ENCODE measurements at regions not wholly inside any gene's neighbourhood (a gene's known extent, or its start where the extent isn't known, plus 50 kb on each side); places are given as distances from the start of the nearest gene placed in this dataset.

DNA sequence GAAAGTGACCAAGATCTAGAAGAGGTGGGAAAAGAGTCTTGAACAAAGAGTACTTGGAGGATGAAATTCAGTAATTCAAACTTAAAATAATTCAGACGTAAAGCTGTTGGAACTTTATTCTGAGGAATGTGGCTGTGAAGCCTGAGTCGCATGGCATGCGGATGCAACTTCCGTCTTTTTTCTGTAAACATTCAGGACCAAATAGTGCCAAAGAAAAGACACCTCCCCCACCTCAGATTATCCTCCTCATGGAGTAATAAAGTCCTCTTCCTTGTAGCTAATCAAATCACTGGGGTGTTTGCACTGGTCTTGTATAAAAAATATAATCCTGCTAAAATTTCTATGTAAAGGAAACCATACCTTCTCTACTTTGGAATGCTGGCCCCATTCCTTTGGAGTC is 790.4 kb downstream of the TSN start:
- TF ChIP-seq, protein P1, sequence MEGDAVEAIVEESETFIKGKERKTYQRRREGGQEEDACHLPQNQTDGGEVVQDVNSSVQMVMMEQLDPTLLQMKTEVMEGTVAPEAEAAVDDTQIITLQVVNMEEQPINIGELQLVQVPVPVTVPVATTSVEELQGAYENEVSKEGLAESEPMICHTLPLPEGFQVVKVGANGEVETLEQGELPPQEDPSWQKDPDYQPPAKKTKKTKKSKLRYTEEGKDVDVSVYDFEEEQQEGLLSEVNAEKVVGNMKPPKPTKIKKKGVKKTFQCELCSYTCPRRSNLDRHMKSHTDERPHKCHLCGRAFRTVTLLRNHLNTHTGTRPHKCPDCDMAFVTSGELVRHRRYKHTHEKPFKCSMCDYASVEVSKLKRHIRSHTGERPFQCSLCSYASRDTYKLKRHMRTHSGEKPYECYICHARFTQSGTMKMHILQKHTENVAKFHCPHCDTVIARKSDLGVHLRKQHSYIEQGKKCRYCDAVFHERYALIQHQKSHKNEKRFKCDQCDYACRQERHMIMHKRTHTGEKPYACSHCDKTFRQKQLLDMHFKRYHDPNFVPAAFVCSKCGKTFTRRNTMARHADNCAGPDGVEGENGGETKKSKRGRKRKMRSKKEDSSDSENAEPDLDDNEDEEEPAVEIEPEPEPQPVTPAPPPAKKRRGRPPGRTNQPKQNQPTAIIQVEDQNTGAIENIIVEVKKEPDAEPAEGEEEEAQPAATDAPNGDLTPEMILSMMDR (IDR thresholded peaks at IDR 0.05): no peak
- no peak for TF ChIP-seq POLR2A (IDR thresholded peaks at IDR 0.05)

Data from esophagus squamous epithelium (tissue), 4 donors.